ENCODE measurements at regions not wholly inside any gene's neighbourhood (a gene's known extent, or its start where the extent isn't known, plus 50 kb on each side); places are given as distances from the start of the nearest gene placed in this dataset.

- WGBS = 90% methylated on average over 4 of the region's 4 CpGs
- Histone ChIP-seq H3K4me3 (ENCODE audit: low read depth, low read length) (no peak overlapping the region), H3K4me1 (ENCODE audit: insufficient read depth) (no peaks in the 10 kb centered on the region), H3K36me3 (ENCODE audit: insufficient read depth) (no peaks in the 10 kb centered on the region), H3K27ac (ENCODE audit: low read depth) (no peak overlapping the region)
- no peak for DNase-seq (ENCODE audit: extremely low spot score)
Observed at GRCh38 chr1:214229736-214230135, 51.2 kb upstream of the SMYD2 start.

Data from urinary bladder (tissue), 3 donors.